GM18517 (cell line): ENCODE measurements at regions not wholly inside any gene's neighbourhood (a gene's known extent, or its start where the extent isn't known, plus 50 kb on each side); places are given as distances from the start of the nearest gene placed in this dataset.

Experiments used
- ATAC-seq: cut with Tn5 transposase; IDR thresholded peaks from one replicate; pipeline ENCODE4 v1.9.1; 2021; ENCODE audit warnings: mild to moderate bottlenecking, moderate library complexity; ENCODE audit not compliant: unreplicated experiment

- no peak for ATAC-seq
These were observed 201.6 kb upstream of the CDH4 start for GRCh38 chr20:61050336-61050890.

GRCh38 chr20:61052195-61052750 is 199.8 kb upstream of the CDH4 start:
- no peak for ATAC-seq

GRCh38 chr20:61052776-61053442 is 199.2 kb upstream of the CDH4 start:
- ATAC-seq: no peak

GRCh38 chr20:61053487-61053886 is 198.6 kb upstream of the CDH4 start:
- no peak for ATAC-seq

- ATAC-seq: no peak
These were observed 198.2 kb upstream of the CDH4 start for GRCh38 chr20:61053889-61054288.

- no peak for ATAC-seq
These were observed 197.7 kb upstream of the CDH4 start for GRCh38 chr20:61054411-61054810.

GRCh38 chr20:61055180-61056010 is 196.7 kb upstream of the CDH4 start:
- no peak for ATAC-seq

GRCh38 chr20:61056116-61056515 is 195.9 kb upstream of the CDH4 start:
- ATAC-seq: no peak

GRCh38 chr20:61056627-61057442 is 195.2 kb upstream of the CDH4 start:
- ATAC-seq: no peak

- ATAC-seq: no peak
These were observed 194.5 kb upstream of the CDH4 start for GRCh38 chr20:61057443-61058121.

GRCh38 chr20:61061981-61062380 is 190.1 kb upstream of the CDH4 start:
- no peak for ATAC-seq

- ATAC-seq: no peak
These were observed 186.2 kb upstream of the CDH4 start for GRCh38 chr20:61065853-61066252.

GRCh38 chr20:61066526-61066925 is 185.5 kb upstream of the CDH4 start:
- no peak for ATAC-seq

GRCh38 chr20:61067221-61067620 is 184.8 kb upstream of the CDH4 start:
- ATAC-seq: no peak

- no peak for ATAC-seq
These were observed 179.7 kb upstream of the CDH4 start for GRCh38 chr20:61072398-61072797.

- no peak for ATAC-seq
These were observed 178.7 kb upstream of the CDH4 start for GRCh38 chr20:61073376-61073775.

GRCh38 chr20:61082720-61083119 is 169.3 kb upstream of the CDH4 start:
- ATAC-seq: no peak

- no peak for ATAC-seq
These were observed 168.6 kb upstream of the CDH4 start for GRCh38 chr20:61083431-61083830.

GRCh38 chr20:61086031-61086430 is 166.0 kb upstream of the CDH4 start:
- ATAC-seq: no peak

GRCh38 chr20:61090541-61090940 is 161.5 kb upstream of the CDH4 start:
- ATAC-seq: no peak
